ENCODE measurements at regions not wholly inside any gene's neighbourhood (a gene's known extent, or its start where the extent isn't known, plus 50 kb on each side); places are given as distances from the start of the nearest gene placed in this dataset.
"Not testable (repeated sequence)": the region's sequence is repeated elsewhere in the genome, so short reads cannot be mapped to it uniquely, and the experiment has no call there.

DNA sequence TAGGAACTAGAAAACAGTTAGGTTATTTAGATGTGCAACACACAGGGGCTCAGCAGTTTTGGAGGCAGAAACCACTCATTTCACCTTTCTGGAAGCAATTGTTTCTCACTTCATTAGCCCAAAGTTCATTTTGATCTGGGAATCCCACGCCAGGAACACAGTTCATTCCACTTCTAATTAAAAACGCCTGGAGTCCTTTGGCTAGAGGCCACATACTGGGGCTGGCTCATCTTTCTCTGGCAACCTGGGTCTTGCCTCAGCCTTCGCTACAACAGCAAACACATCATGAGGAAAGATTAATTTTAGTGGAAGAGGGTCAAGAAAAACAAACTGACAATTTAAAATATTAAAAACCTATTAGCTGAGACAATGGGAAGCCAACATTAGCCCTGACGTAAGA, 69.7 kb downstream of the RFPL4B start:
- no peaks in the 10 kb centered on the region for H3K27me3 ChIP-seq (replicated peaks)
- H3K4me3 ChIP-seq (ENCODE audit: low read depth, low read length) = no peak overlapping the region
- H3K36me3 ChIP-seq (replicated peaks) = no peaks in the 10 kb centered on the region
- TF ChIP-seq, protein P1, sequence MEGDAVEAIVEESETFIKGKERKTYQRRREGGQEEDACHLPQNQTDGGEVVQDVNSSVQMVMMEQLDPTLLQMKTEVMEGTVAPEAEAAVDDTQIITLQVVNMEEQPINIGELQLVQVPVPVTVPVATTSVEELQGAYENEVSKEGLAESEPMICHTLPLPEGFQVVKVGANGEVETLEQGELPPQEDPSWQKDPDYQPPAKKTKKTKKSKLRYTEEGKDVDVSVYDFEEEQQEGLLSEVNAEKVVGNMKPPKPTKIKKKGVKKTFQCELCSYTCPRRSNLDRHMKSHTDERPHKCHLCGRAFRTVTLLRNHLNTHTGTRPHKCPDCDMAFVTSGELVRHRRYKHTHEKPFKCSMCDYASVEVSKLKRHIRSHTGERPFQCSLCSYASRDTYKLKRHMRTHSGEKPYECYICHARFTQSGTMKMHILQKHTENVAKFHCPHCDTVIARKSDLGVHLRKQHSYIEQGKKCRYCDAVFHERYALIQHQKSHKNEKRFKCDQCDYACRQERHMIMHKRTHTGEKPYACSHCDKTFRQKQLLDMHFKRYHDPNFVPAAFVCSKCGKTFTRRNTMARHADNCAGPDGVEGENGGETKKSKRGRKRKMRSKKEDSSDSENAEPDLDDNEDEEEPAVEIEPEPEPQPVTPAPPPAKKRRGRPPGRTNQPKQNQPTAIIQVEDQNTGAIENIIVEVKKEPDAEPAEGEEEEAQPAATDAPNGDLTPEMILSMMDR (IDR thresholded peaks at IDR 0.05; ENCODE audit: low read depth, low read length, missing control alignments) = no peak
- H3K27ac ChIP-seq = no peak overlapping the region
- in situ Hi-C loops (cut with HindIII; ENCODE audit: low pct_ligation_motif_present, low sequenced_read_pairs) = no loop called here
- no peak for DNase-seq

DNA sequence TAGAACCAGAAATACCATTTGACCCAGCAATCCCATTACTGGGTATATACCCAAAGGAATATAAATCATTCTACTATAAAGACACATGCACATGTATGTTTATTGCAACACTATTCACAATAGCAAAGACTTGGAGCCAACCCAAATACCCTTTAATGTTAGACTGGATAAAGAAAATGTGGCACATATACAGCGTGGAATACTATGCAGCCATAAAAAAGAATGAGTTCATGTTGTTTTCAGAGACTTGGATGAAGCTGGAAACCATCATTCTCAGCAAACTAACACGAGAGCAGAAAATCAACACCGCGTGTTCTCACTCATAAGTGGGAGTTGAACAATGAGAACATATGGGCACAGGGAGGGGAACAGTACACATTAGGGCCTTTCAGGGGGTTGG, 79.9 kb downstream of the RFPL4B start:
- in situ Hi-C loops (cut with HindIII; ENCODE audit: low pct_ligation_motif_present, low sequenced_read_pairs); H3K27me3 ChIP-seq (replicated peaks); H3K36me3 ChIP-seq (replicated peaks); H3K27ac ChIP-seq; H3K4me3 ChIP-seq (ENCODE audit: low read depth, low read length); DNase-seq: not testable (repeated sequence)

DNA sequence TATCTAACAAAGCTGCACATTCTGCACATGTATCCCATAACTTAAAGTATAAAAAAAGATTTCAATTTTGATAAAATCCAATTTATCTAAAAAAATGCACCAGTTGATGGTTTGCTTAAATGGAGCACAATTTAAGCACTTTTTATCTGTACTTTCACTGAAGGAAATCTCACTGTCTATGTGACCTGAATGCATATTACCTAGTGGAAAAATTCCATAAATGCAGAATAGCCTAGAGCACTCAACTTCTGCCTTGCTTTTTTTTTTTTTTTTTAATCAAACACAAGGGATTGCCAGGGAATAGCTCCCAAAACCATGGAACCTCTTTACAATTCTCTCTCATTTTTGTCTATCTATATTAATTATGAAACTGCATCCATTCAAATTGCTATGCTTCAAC, 80.4 kb downstream of the RFPL4B start:
- H3K27ac ChIP-seq = no peak overlapping the region
- H3K36me3 ChIP-seq (replicated peaks) = no peaks in the 10 kb centered on the region
- DNase-seq = no peak
- TF ChIP-seq, protein P1 (IDR thresholded peaks at IDR 0.05; ENCODE audit: low read depth, low read length, missing control alignments) = no peak
- no peaks in the 10 kb centered on the region for H3K27me3 ChIP-seq (replicated peaks)
- H3K4me3 ChIP-seq (ENCODE audit: low read depth, low read length) = no peak overlapping the region
- in situ Hi-C loops (cut with HindIII; ENCODE audit: low pct_ligation_motif_present, low sequenced_read_pairs) = no loop called here

DNA sequence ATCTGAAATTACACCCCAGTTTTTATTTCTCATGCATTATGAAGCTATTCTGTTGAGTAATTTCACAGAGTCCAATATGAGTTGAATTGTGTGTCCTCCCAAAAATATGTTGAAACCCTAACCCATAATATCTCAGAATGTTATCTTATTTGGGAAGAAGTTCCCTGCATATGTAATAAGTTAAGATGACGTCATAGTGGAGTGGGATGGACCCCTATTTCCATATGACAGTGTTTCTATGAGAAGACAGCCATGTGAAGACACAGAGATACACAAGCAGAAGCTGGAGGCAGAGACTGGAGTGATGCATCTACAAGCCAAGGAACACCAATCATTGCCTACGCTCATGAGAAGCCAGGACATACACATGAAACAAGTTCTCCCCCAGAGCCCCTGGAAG, 81.3 kb downstream of the RFPL4B start:
- Histone ChIP-seq H3K27me3 (replicated peaks) (no peaks in the 10 kb centered on the region), H3K27ac (no peak overlapping the region), H3K36me3 (replicated peaks) (no peaks in the 10 kb centered on the region), H3K4me3 (ENCODE audit: low read depth, low read length) (no peak overlapping the region)
- in situ Hi-C loops (cut with HindIII; ENCODE audit: low pct_ligation_motif_present, low sequenced_read_pairs) = no loop called here
- TF ChIP-seq, protein P1 (IDR thresholded peaks at IDR 0.05; ENCODE audit: low read depth, low read length, missing control alignments) = no peak
- no peak for DNase-seq

DNA sequence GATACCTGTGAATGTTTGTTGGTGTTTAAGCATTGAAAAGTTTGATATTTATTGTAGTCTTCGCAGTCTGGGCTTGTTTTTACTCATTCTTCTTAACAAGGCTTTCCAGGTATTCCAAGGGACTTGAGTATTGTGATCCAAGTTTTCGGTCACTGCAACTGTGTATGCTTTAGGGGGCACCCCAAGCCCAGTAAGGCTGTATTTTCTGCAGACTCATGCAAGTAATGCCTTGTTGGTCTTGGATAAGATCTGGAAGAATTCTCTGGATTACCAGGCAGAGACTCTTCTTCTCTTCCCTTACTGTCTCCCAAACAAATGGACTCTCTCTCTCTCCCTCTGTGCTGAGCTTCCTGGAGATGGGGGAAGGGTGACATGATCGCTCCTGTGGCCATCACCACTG, 82.1 kb downstream of the RFPL4B start:
- Histone ChIP-seq H3K27ac (no peak overlapping the region), H3K27me3 (replicated peaks) (no peaks in the 10 kb centered on the region), H3K36me3 (replicated peaks) (no peaks in the 10 kb centered on the region), H3K4me3 (ENCODE audit: low read depth, low read length) (no peak overlapping the region)
- in situ Hi-C loops (cut with HindIII; ENCODE audit: low pct_ligation_motif_present, low sequenced_read_pairs) = no loop called here
- TF ChIP-seq, protein P1 (IDR thresholded peaks at IDR 0.05; ENCODE audit: low read depth, low read length, missing control alignments) = peak; percentile 53
- peak; percentile 38 for DNase-seq

DNA sequence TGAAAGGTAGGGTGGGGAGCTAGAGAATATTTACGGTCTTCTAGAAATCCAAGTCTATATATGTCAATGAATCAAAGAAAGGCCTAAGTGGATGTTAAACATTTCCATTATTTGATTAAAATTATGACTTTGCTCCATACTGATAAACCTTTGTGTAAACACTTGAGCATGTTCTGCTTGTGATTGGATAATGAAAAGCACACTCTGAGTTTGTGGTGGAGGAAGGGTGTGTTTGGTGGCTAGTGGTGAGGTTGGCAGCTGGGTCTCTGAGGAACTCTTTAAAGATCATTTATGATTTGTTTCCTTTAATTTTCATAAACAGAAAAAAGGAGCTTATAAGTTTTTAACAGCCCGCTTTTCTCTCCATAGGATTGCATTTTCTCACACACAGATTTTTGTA, 84.7 kb downstream of the RFPL4B start:
- in situ Hi-C loops (cut with HindIII; ENCODE audit: low pct_ligation_motif_present, low sequenced_read_pairs) = no loop called here
- TF ChIP-seq, protein P1 (IDR thresholded peaks at IDR 0.05; ENCODE audit: low read depth, low read length, missing control alignments) = no peak

More for the DNA sequence above, 84.7 kb downstream of the RFPL4B start:
- H3K27me3 ChIP-seq (replicated peaks) = no peaks in the 10 kb centered on the region
- no peaks in the 10 kb centered on the region for H3K36me3 ChIP-seq (replicated peaks)
- no peak overlapping the region for H3K27ac ChIP-seq
- no peak for DNase-seq
- no peak overlapping the region for H3K4me3 ChIP-seq (ENCODE audit: low read depth, low read length)
